Parathyroid adenoma (tissue), 2 donors: ENCODE measurements at regions not wholly inside any gene's neighbourhood (a gene's known extent, or its start where the extent isn't known, plus 50 kb on each side); places are given as distances from the start of the nearest gene placed in this dataset.
"Not testable (repeated sequence)": the region's sequence is repeated elsewhere in the genome, so short reads cannot be mapped to it uniquely, and the experiment has no call there.

ENCODE experiments used
- H2AFZ ChIP-seq: fragments of 300-600 bp; sonication (generic); one replicate; pipeline ENCODE4 v1.7.0; 2017; ENCODE audit warnings: antibody characterized with exemption, mild to moderate bottlenecking
- H3K27ac ChIP-seq: fragments of 300-600 bp; sonication (generic); one replicate; pipeline ENCODE4 v1.7.0; 2017
- H3K27me3 ChIP-seq: fragments of 300-600 bp; sonication (generic); one replicate; pipeline ENCODE4 v1.7.0; 2017; ENCODE audit warnings: low read length; ENCODE audit not compliant: control insufficient read depth, insufficient read depth
- H3K36me3 ChIP-seq: fragments of 300-600 bp; sonication (generic); one replicate; pipeline ENCODE4 v1.7.0; 2017; ENCODE audit warnings: low read length; ENCODE audit not compliant: control insufficient read depth, insufficient read depth
- H3K4me1 ChIP-seq: fragments of 300-600 bp; sonication (generic); one replicate; pipeline ENCODE4 v1.7.0; 2017; ENCODE audit warnings: control low read depth
- H3K4me2 ChIP-seq: fragments of 300-600 bp; sonication (generic); one replicate; pipeline ENCODE4 v1.7.0; 2017; ENCODE audit warnings: low read length
- H3K4me3 ChIP-seq: fragments of 300-600 bp; sonication (generic); one replicate; pipeline ENCODE4 v1.7.0; 2017; ENCODE audit warnings: low read depth, low read length
- H3K79me2 ChIP-seq: fragments of 300-600 bp; sonication (generic); one replicate; pipeline ENCODE4 v1.7.0; 2017; ENCODE audit warnings: control low read depth
- H3K9ac ChIP-seq: fragments of 300-600 bp; sonication (generic); one replicate; pipeline ENCODE4 v1.7.0; 2017; ENCODE audit warnings: mild to moderate bottlenecking
- H3K9me3 ChIP-seq: fragments of 300-600 bp; sonication (generic); one replicate; pipeline ENCODE4 v1.7.0; 2017; ENCODE audit warnings: low read length; ENCODE audit not compliant: control insufficient read depth
- TF ChIP-seq, protein P1 (sequence below): fragments of 300-600 bp; sonication (generic); IDR thresholded peaks from one replicate; pipeline ENCODE4 v1.7.0; 2017; ENCODE audit warnings: antibody characterized with exemption, mild to moderate bottlenecking
- donor health status: primary hyperparathyroidism.

DNA sequence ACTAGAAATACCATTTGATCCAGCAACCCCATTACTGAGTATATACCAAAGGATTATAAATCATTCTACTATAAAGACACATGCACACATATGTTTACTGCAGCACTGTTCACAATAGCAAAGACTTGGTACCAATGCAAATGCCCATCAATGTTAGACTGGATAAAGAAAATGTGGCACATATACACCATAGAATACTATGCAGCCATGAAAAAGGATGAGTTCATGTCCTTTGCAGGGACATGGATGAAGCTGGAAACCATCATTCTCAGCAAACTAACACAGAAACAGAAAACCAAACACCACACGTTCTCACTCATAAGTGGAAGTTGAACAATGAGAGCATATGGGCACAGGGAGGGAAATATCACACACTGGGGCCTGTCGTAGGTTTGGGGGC is 106.0 kb downstream of the SPATA18 start:
- not testable (repeated sequence) for H3K4me1 ChIP-seq, H3K4me2 ChIP-seq, H3K79me2 ChIP-seq, H3K27ac ChIP-seq, H3K36me3 ChIP-seq, H3K9ac ChIP-seq, H3K27me3 ChIP-seq, H3K4me3 ChIP-seq, H3K9me3 ChIP-seq, H2AFZ ChIP-seq

DNA sequence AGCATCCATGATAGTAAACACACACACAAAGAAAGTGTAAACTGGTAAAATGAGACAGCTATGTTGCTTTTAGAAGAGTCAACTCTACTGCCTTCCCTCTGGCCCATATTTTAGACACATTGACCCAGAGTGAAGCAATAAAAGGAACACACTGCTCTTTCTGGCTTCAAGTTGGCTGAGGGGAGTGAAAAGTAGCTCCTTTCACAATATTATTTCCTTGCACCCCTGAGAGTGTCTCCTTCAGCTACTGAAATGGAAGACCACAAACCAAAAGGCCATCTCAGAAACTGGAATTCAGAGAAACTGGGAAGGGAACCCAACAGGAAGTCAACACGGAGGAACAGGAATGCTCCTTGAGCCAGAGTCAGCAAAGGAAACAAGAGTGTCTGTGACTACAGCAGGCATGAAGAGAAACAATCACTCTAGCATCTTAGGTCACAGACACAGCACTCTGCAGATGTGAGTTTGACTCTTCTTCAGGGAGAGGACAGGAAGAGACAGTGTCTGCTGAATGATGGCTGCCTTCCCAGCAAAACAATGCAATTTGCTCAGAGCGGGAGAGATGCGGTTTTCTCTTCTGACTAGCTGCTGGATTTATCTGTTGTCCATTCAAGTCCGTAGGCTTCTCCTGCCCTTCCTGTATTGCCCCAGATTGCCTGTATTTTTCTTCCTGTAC is 106.7 kb downstream of the SPATA18 start:
- H2AFZ ChIP-seq = no peak overlapping the region
- H3K4me3 ChIP-seq = no peak overlapping the region
- TF ChIP-seq, protein P1, sequence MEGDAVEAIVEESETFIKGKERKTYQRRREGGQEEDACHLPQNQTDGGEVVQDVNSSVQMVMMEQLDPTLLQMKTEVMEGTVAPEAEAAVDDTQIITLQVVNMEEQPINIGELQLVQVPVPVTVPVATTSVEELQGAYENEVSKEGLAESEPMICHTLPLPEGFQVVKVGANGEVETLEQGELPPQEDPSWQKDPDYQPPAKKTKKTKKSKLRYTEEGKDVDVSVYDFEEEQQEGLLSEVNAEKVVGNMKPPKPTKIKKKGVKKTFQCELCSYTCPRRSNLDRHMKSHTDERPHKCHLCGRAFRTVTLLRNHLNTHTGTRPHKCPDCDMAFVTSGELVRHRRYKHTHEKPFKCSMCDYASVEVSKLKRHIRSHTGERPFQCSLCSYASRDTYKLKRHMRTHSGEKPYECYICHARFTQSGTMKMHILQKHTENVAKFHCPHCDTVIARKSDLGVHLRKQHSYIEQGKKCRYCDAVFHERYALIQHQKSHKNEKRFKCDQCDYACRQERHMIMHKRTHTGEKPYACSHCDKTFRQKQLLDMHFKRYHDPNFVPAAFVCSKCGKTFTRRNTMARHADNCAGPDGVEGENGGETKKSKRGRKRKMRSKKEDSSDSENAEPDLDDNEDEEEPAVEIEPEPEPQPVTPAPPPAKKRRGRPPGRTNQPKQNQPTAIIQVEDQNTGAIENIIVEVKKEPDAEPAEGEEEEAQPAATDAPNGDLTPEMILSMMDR = no peak
- no peaks in the 10 kb centered on the region for H3K36me3 ChIP-seq
- H3K27ac ChIP-seq = no peak overlapping the region
- no peak overlapping the region for H3K9ac ChIP-seq
- H3K9me3 ChIP-seq = no peaks in the 10 kb centered on the region
- H3K4me1 ChIP-seq = no peaks in the 10 kb centered on the region
- no peaks in the 10 kb centered on the region for H3K27me3 ChIP-seq
- H3K79me2 ChIP-seq = no peaks in the 10 kb centered on the region
- no peak overlapping the region for H3K4me2 ChIP-seq

DNA sequence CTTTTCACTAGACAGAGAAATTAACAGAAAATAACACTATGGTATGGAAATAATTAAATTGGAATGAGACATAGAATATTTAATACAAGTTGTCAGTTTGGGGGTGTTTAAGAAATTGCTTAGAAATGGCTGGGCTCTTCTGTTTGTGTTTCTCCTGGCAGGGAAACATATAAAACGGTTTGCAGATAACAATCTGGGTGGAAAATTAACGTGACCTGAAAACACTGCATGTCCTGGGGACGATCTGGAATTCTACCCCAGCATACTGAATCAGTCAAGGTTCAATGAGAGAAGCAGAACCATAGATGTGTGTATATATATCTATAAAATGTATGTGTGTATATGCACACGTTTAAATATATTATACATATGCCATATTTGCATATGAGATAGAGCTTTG is 109.8 kb downstream of the SPATA18 start:
- H3K4me1 ChIP-seq = no peaks in the 10 kb centered on the region
- no peak overlapping the region for H3K4me2 ChIP-seq
- no peak overlapping the region for H3K4me3 ChIP-seq
- no peak overlapping the region for H2AFZ ChIP-seq
- H3K36me3 ChIP-seq = no peaks in the 10 kb centered on the region
- H3K9me3 ChIP-seq = no peaks in the 10 kb centered on the region
- H3K79me2 ChIP-seq = no peaks in the 10 kb centered on the region
- no peak overlapping the region for H3K9ac ChIP-seq
- H3K27ac ChIP-seq = no peak overlapping the region
- no peaks in the 10 kb centered on the region for H3K27me3 ChIP-seq
- TF ChIP-seq, protein P1 = no peak

DNA sequence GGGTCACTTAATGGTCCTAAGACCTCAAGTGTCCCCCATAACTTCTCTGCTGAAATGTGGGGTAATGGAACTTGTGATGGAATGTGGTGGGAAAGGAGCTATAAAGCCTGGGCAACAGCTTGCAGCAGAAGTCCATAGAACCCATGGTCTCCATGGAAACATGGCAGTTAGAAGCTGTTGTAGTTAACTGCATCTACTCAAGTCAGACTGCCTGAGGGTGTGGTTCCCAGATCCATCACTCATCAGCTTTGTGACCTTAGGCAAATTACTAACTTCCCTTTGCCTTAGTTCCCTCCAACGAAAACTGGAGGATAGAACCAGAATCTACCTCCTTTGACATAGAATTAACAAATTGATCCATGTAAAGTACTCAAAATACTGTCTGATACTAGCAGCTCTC is 113.0 kb downstream of the SPATA18 start:
- no peaks in the 10 kb centered on the region for H3K9me3 ChIP-seq
- H3K9ac ChIP-seq = no peak overlapping the region
- H3K4me2 ChIP-seq = no peak overlapping the region
- TF ChIP-seq, protein P1 = no peak
- H3K27me3 ChIP-seq = no peaks in the 10 kb centered on the region
- H3K4me3 ChIP-seq = no peak overlapping the region
- no peaks in the 10 kb centered on the region for H3K79me2 ChIP-seq
- H3K4me1 ChIP-seq = no peaks in the 10 kb centered on the region
- H3K27ac ChIP-seq = no peak overlapping the region
- H3K36me3 ChIP-seq = no peaks in the 10 kb centered on the region
- no peak overlapping the region for H2AFZ ChIP-seq

DNA sequence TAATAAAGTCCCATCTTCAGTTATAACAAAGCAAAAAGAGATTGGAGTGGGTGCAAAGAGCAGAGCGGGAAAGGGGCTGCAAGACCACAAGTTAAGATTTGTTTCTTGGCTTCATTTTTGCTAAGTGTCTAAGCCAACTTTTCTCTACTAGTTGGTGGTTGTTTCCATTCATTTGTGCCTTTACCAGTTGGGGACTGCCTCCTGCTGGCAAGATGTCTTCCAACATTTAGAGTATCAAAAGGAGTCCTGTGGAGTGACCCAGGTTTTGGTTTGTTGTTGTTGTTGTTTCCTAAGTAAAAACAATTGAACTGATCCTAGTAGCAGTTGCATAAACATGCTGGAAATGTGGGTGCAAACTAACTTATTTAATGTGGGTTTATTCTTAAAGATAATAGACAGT is 121.1 kb downstream of the SPATA18 start:
- Histone ChIP-seq H3K4me3 (no peak overlapping the region), H3K4me1 (no peaks in the 10 kb centered on the region), H3K9ac (no peak overlapping the region), H3K79me2 (no peaks in the 10 kb centered on the region), H3K4me2 (no peak overlapping the region), H3K27ac (no peak overlapping the region), H3K36me3 (no peaks in the 10 kb centered on the region), H3K27me3 (no peaks in the 10 kb centered on the region), H3K9me3 (no peaks in the 10 kb centered on the region), H2AFZ (no peak overlapping the region)
- TF ChIP-seq, protein P1 = no peak
